MM.1S (cell line): ENCODE measurements at regions not wholly inside any gene's neighbourhood (a gene's known extent, or its start where the extent isn't known, plus 50 kb on each side); places are given as distances from the start of the nearest gene placed in this dataset.
"Not testable (repeated sequence)": the region's sequence is repeated elsewhere in the genome, so short reads cannot be mapped to it uniquely, and the experiment has no call there.

Experiments used
- DNase-seq: peaks from one replicate; pipeline ENCODE4 v3.0.0-alpha.2; 2015
- H2AFZ ChIP-seq: fragments of 300-600 bp; sonication (generic); 2 replicates; pipeline ENCODE4 v1.6.0; 2016; ENCODE audit warnings: antibody characterized with exemption, low read length
- H3F3A ChIP-seq: fragments of 300-600 bp; sonication (generic); 2 replicates; pipeline ENCODE4 v1.6.1; 2016; ENCODE audit warnings: mild to moderate bottlenecking, antibody characterized with exemption, low read length, moderate library complexity, mixed read lengths; ENCODE audit not compliant: insufficient read depth
- H3K27ac ChIP-seq: fragments of 300-600 bp; sonication (generic); 2 replicates; pipeline ENCODE4 v1.5.1; 2016; ENCODE audit warnings: mild to moderate bottlenecking, low read length
- H3K27me3 ChIP-seq: fragments of 300-600 bp; sonication (generic); replicated peaks from 2 replicates; pipeline ENCODE4 v1.6.0; 2016; ENCODE audit warnings: low read length; ENCODE audit not compliant: insufficient read depth
- H3K36me3 ChIP-seq: fragments of 300-600 bp; sonication (generic); replicated peaks from 2 replicates; pipeline ENCODE4 v1.6.1; 2016; ENCODE audit warnings: mild to moderate bottlenecking, low read length, mixed read lengths; ENCODE audit not compliant: insufficient read depth
- H3K4me1 ChIP-seq: fragments of 300-600 bp; sonication (generic); 2 replicates; pipeline ENCODE4 v1.6.1; 2016; ENCODE audit warnings: low read length, mixed read lengths
- H3K4me2 ChIP-seq: fragments of 300-600 bp; sonication (generic); 2 replicates; pipeline ENCODE4 v1.6.0; 2016; ENCODE audit warnings: low read depth, low read length
- H3K4me3 ChIP-seq: fragments of 300-600 bp; sonication (generic); 2 replicates; pipeline ENCODE4 v1.5.1; 2016; ENCODE audit warnings: low read length, mixed read lengths
- H3K79me2 ChIP-seq: fragments of 300-600 bp; sonication (generic); 2 replicates; pipeline ENCODE4 v1.6.1; 2016; ENCODE audit warnings: mixed run types, low read length, mixed read lengths
- H3K9ac ChIP-seq: fragments of 300-600 bp; sonication (generic); 2 replicates; pipeline ENCODE4 v1.6.1; 2016; ENCODE audit warnings: low read length, mixed read lengths
- H3K9me2 ChIP-seq: fragments of 300-600 bp; sonication (generic); replicated peaks from 2 replicates; pipeline ENCODE4 v1.6.1; 2016; ENCODE audit warnings: mild to moderate bottlenecking, low read length, mixed read lengths; ENCODE audit not compliant: insufficient read depth
- H3K9me3 ChIP-seq: fragments of 300-600 bp; sonication (generic); replicated peaks from 2 replicates; pipeline ENCODE4 v1.6.1; 2016; ENCODE audit warnings: mild to moderate bottlenecking, low read length, mixed read lengths; ENCODE audit not compliant: insufficient read depth
- H4K20me1 ChIP-seq: fragments of 300-600 bp; sonication (generic); 2 replicates; pipeline ENCODE4 v1.6.1; 2016; ENCODE audit warnings: mild to moderate bottlenecking, low read length, moderate library complexity, mixed read lengths; ENCODE audit not compliant: insufficient read depth
- CTCF ChIP-seq: fragments of 300-600 bp; sonication (generic); IDR thresholded peaks from 2 replicates; pipeline ENCODE4 v1.5.1; 2016; ENCODE audit warnings: antibody characterized with exemption, low read length, mixed read lengths
- EZH2 ChIP-seq: fragments of 300-600 bp; sonication (generic); optimal IDR thresholded peaks from 2 replicates; pipeline ENCODE3; 2017; ENCODE audit warnings: low read depth, mild to moderate bottlenecking, antibody characterized with exemption, low read length, mixed read lengths
- EZH2phosphoT487 ChIP-seq: fragments of 300-600 bp; sonication (generic); IDR thresholded peaks from 2 replicates; pipeline ENCODE4 v1.6.1; 2018; ENCODE audit warnings: antibody characterized with exemption, low read length

GRCh38 chr16:65572156-65572555, 450.3 kb upstream of the CDH11 start:
- no peak for TF ChIP-seq EZH2phosphoT487
- TF ChIP-seq EZH2, result no peak
- TF ChIP-seq CTCF, result no peak
- Histone ChIP-seq H4K20me1 (no peaks in the 10 kb centered on the region), H3K9me3 (no peaks in the 10 kb centered on the region), H3K27ac (no peak overlapping the region), H3K4me3 (no peak overlapping the region), H3K9me2 (no peaks in the 10 kb centered on the region), H3K9ac (no peak overlapping the region), H3K4me1 (no peaks in the 10 kb centered on the region), H3F3A (no peaks in the 10 kb centered on the region), H3K4me2 (no peak overlapping the region), H3K79me2 (no peaks in the 10 kb centered on the region), H3K27me3 (no peaks in the 10 kb centered on the region), H3K36me3 (no peaks in the 10 kb centered on the region), H2AFZ (no peak overlapping the region)
- DNase-seq, result no peak

GRCh38 chr16:65570261-65570660, 448.4 kb upstream of the CDH11 start:
- H3K36me3 ChIP-seq, result no peaks in the 10 kb centered on the region

GRCh38 chr16:65559846-65560245, 438.0 kb upstream of the CDH11 start:
- H3K9me2 ChIP-seq, result no peaks in the 10 kb centered on the region
- no peak overlapping the region for H2AFZ ChIP-seq
- H3K27me3 ChIP-seq, result no peaks in the 10 kb centered on the region
- no peak overlapping the region for H3K4me2 ChIP-seq
- TF ChIP-seq EZH2phosphoT487 (no peak), CTCF (no peak), EZH2 (no peak)
- H3F3A ChIP-seq, result no peaks in the 10 kb centered on the region
- DNase-seq, result no peak
- H3K79me2 ChIP-seq, result no peaks in the 10 kb centered on the region
- no peak overlapping the region for H3K4me3 ChIP-seq
- no peaks in the 10 kb centered on the region for H3K36me3 ChIP-seq
- no peaks in the 10 kb centered on the region for H3K4me1 ChIP-seq
- no peak overlapping the region for H3K27ac ChIP-seq
- no peaks in the 10 kb centered on the region for H3K9me3 ChIP-seq
- no peak overlapping the region for H3K9ac ChIP-seq
- H4K20me1 ChIP-seq, result no peaks in the 10 kb centered on the region

More at GRCh38 chr16:65570261-65570660, 448.4 kb upstream of the CDH11 start:
- Histone ChIP-seq H3K79me2 (no peaks in the 10 kb centered on the region), H3K27me3 (no peaks in the 10 kb centered on the region), H2AFZ (no peak overlapping the region), H3K9me3 (no peaks in the 10 kb centered on the region), H3K9me2 (no peaks in the 10 kb centered on the region), H3K9ac (no peak overlapping the region), H3K27ac (no peak overlapping the region), H3K4me1 (no peaks in the 10 kb centered on the region), H3F3A (no peaks in the 10 kb centered on the region), H4K20me1 (no peaks in the 10 kb centered on the region), H3K4me2 (no peak overlapping the region), H3K4me3 (no peak overlapping the region)
- no peak for DNase-seq
- TF ChIP-seq CTCF, result no peak
- no peak for TF ChIP-seq EZH2phosphoT487
- no peak for TF ChIP-seq EZH2

- not testable (repeated sequence) for H2AFZ ChIP-seq, H3K4me3 ChIP-seq, H3F3A ChIP-seq, H3K79me2 ChIP-seq, H3K36me3 ChIP-seq, H3K4me2 ChIP-seq, H3K9ac ChIP-seq, H4K20me1 ChIP-seq, H3K9me2 ChIP-seq, H3K27ac ChIP-seq, H3K9me3 ChIP-seq, H3K27me3 ChIP-seq, H3K4me1 ChIP-seq, DNase-seq
These were observed 427.8 kb upstream of the CDH11 start for GRCh38 chr16:65549689-65550088.
